ENCODE measurements at regions not wholly inside any gene's neighbourhood (a gene's known extent, or its start where the extent isn't known, plus 50 kb on each side); places are given as distances from the start of the nearest gene placed in this dataset.

GRCh38 chr16:64880994-64881393 is 240.9 kb downstream of the CDH11 start:
- TF ChIP-seq CTCF (optimal IDR thresholded peaks at IDR 0.05 in 1 of 3, IDR thresholded peaks at IDR 0.05 in 1 of 3, conservative IDR thresholded peaks at IDR 0.05 in 1 of 3; ENCODE audit: extremely low read depth in 1 of 3, insufficient read depth in 2 of 3, low read length in 3 of 3), result no peak
- no peak for TF ChIP-seq EZH2 (IDR thresholded peaks at IDR 0.05; ENCODE audit: low read length)

Data from keratinocyte (primary cell).